ENCODE measurements at regions not wholly inside any gene's neighbourhood (a gene's known extent, or its start where the extent isn't known, plus 50 kb on each side); places are given as distances from the start of the nearest gene placed in this dataset.

DNA sequence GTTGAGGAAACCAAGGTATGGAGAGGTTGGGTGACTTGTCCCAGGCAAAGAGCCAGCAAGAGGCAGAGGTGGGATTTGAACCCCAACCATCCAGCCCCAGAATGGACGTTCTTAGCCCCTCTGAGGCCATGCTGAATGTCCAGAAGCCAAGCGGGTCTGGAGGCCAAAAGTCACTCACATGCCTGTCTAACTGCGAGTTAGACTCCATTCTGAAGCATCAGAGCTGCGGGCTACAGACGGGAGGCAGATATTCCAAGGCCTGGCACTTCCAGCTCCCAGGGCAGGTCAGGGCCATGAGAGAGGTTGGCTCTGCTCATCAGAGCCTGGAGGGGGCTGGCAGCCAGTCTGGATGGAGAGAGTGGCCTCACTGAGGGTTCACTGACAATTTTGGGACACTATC lies 616.5 kb downstream of the BRD1 start:
- CTCF ChIA-PET: no interaction called here
- POLR2A ChIA-PET: no interaction called here

DNA sequence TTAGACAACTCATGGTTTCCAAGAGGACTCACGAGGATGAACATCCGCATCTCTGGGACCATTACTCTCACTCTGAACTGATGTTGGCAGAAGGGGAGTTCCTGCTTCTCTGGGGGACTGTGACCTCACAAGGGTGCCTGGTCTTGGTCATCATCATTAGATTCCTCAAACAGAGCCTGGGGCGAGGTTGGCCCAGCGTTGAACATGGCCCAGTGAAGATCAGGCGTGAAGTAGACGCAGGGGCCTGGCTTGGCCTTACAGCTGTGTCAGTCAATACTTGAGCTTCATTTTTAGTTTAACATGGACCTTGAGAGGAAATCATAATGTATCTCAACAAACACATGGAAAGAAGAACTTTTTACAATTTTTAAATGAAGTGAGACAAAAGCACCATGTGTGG lies 617.1 kb downstream of the BRD1 start:
- no peak for DNase-seq (ENCODE audit: low read depth)
- POLR2A ChIA-PET: no interaction called here
- no peaks in the 10 kb centered on the region for H3K36me3 ChIP-seq (ENCODE audit: control insufficient read depth, insufficient read depth, low read length)
- CTCF ChIA-PET: no interaction called here
- TF ChIP-seq, protein P1, sequence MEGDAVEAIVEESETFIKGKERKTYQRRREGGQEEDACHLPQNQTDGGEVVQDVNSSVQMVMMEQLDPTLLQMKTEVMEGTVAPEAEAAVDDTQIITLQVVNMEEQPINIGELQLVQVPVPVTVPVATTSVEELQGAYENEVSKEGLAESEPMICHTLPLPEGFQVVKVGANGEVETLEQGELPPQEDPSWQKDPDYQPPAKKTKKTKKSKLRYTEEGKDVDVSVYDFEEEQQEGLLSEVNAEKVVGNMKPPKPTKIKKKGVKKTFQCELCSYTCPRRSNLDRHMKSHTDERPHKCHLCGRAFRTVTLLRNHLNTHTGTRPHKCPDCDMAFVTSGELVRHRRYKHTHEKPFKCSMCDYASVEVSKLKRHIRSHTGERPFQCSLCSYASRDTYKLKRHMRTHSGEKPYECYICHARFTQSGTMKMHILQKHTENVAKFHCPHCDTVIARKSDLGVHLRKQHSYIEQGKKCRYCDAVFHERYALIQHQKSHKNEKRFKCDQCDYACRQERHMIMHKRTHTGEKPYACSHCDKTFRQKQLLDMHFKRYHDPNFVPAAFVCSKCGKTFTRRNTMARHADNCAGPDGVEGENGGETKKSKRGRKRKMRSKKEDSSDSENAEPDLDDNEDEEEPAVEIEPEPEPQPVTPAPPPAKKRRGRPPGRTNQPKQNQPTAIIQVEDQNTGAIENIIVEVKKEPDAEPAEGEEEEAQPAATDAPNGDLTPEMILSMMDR (IDR thresholded peaks at IDR 0.05; ENCODE audit: insufficient read depth, low read depth, low read length): no peak
- H3K27me3 ChIP-seq (ENCODE audit: control insufficient read depth, insufficient read depth, low read length): no peaks in the 10 kb centered on the region
- no peak overlapping the region for H3K4me3 ChIP-seq (ENCODE audit: low read depth, low read length)

More for the DNA sequence above, 616.5 kb downstream of the BRD1 start:
- Histone ChIP-seq H3K4me3 (ENCODE audit: low read depth, low read length) (no peak overlapping the region), H3K27me3 (ENCODE audit: control insufficient read depth, insufficient read depth, low read length) (no peaks in the 10 kb centered on the region), H3K36me3 (ENCODE audit: control insufficient read depth, insufficient read depth, low read length) (no peaks in the 10 kb centered on the region)
- TF ChIP-seq, protein P1 (IDR thresholded peaks at IDR 0.05; ENCODE audit: insufficient read depth, low read depth, low read length): no peak
- DNase-seq (ENCODE audit: low read depth): no peak

DNA sequence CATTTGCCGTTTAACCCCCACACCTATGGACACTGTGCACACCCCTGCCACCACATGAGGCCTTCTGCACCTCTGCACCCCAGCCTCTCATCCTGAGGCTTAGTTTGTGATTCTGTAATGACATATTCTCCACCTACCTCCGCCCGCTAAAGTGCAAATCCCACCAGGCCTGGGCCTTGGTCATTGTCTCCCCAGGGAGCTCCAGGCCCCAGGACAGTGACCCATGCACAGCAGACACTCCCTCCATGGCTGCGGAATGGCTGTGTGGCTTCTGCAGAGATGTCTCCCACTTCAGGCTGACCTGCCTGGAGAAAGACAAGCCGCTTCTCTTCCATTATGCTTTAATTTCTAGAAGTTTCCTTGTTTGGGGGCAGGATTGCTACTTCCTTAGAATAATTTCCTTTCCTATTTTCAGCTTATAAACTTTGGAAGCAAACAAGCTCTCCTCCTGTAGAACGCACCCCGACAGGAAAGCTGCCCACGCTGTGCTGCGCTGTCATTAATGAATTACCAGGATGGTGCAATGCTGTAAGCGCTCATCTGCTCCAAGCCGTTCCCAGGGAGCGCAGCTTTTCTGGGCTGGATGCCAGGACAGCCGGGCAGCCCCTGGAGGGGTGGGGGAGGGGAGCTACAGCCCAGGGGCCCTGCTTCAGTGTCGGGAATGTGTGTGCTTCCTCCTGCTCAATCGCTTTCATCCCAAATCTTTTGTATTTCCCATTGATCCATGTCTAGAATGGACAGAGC lies 618.0 kb downstream of the BRD1 start:
- H3K4me3 ChIP-seq (ENCODE audit: low read depth, low read length): no peak overlapping the region
- no peak for DNase-seq (ENCODE audit: low read depth)
- CTCF ChIA-PET: no interaction called here
- POLR2A ChIA-PET: no interaction called here
- TF ChIP-seq, protein P1 (IDR thresholded peaks at IDR 0.05; ENCODE audit: insufficient read depth, low read depth, low read length): no peak
- no peaks in the 10 kb centered on the region for H3K36me3 ChIP-seq (ENCODE audit: control insufficient read depth, insufficient read depth, low read length)
- H3K27me3 ChIP-seq (ENCODE audit: control insufficient read depth, insufficient read depth, low read length): no peaks in the 10 kb centered on the region

DNA sequence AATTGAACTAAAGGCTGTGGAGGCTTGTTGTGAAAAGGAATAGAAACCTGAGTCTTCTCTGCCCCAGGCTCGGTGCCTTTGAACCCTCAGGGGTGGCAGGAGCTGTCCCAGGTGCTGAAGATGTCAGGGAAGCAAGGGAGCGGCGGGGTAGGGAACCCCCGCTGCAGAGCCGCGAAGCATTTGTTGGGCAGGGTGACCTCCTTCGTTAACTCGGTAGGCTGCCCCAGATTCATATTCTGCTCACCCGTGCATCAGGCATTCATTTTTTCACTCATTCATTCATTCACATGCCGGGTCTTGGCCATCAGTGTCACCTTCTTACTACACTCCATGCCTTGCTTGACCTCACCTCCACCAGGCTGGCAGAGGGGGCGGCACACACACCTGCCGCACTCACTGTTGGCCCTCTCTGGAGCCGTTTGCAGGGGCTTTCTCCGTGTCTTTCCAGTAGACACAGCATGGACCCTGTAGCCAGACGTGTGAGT lies 618.9 kb downstream of the BRD1 start:
- H3K4me3 ChIP-seq (ENCODE audit: low read depth, low read length): no peak overlapping the region
- H3K27me3 ChIP-seq (ENCODE audit: control insufficient read depth, insufficient read depth, low read length): no peaks in the 10 kb centered on the region
- POLR2A ChIA-PET: no interaction called here
- CTCF ChIA-PET: no interaction called here
- DNase-seq (ENCODE audit: low read depth): no peak
- H3K36me3 ChIP-seq (ENCODE audit: control insufficient read depth, insufficient read depth, low read length): no peaks in the 10 kb centered on the region
- TF ChIP-seq, protein P1 (IDR thresholded peaks at IDR 0.05; ENCODE audit: insufficient read depth, low read depth, low read length): no peak

DNA sequence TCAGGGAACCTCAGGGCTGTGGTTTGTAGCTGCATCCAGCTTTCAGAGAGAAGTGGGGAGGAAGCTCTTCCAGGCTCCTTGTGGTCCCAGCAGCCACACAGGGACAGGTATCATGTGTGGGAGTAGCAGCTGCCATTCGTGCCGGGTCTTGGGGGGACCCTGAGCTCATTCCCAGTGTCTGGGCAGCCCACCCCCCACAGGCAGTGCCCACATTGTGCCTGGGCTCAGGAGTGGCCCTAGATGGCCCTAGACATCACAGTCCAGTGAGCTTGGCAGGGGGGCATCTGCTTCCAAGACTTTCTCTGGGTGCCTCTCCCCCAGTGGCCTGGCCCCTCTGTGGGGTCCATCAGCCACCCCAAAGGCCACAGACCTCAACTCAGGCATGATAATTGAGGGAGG lies 619.7 kb downstream of the BRD1 start:
- no peaks in the 10 kb centered on the region for H3K27me3 ChIP-seq (ENCODE audit: control insufficient read depth, insufficient read depth, low read length)
- DNase-seq (ENCODE audit: low read depth): no peak
- CTCF ChIA-PET: no interaction called here
- POLR2A ChIA-PET: no interaction called here
- H3K4me3 ChIP-seq (ENCODE audit: low read depth, low read length): no peak overlapping the region
- TF ChIP-seq, protein P1 (IDR thresholded peaks at IDR 0.05; ENCODE audit: insufficient read depth, low read depth, low read length): no peak
- no peaks in the 10 kb centered on the region for H3K36me3 ChIP-seq (ENCODE audit: control insufficient read depth, insufficient read depth, low read length)

All from BJ (cell line).